GM12878 (cell line): ENCODE measurements at regions not wholly inside any gene's neighbourhood (a gene's known extent, or its start where the extent isn't known, plus 50 kb on each side); places are given as distances from the start of the nearest gene placed in this dataset.

Source experiments
- ATAC-seq: fragments of 200-7000 bp; cut with Tn5 transposase; 3 replicates; pipeline ENCODE4 v1.9.1; 2020; ENCODE audit warnings: mild to moderate bottlenecking, moderate library complexity
- BruUV-seq: library from RNA; stranded (reverse); fragments of 400-500 nt; replicated peaks from 2 replicates; lab custom pipeline; 2021; lab: Mats Ljungman, UMichigan
- CTCF ChIA-PET: fragments of 300-600 bp; sonication (Branson Sonifier 250); formaldehyde crosslinking; extraction: SDS; loops from one replicate; lab custom pipeline; 2021; ENCODE audit warnings: inconsistent platforms; lab: Yijun Ruan, JAX
- POLR2A ChIA-PET: fragments of 350-600 bp; formaldehyde crosslinking; extraction: SDS; loops from one replicate; lab custom pipeline; 2021; ENCODE audit warnings: inconsistent platforms; lab: Charles Lee
- RAD21 ChIA-PET: fragments of 300-600 bp; sonication (Branson Sonifier 250); formaldehyde crosslinking; loops from one replicate; lab custom pipeline; 2023; ENCODE audit warnings: antibody characterized with exemption; ENCODE audit not compliant: unreplicated experiment; lab: Charles Lee
- SMC1A ChIA-PET: fragments of 300-600 bp; sonication (Branson Sonifier 250); formaldehyde crosslinking; loops from one replicate; lab custom pipeline; 2023; ENCODE audit not compliant: unreplicated experiment, uncharacterized antibody; lab: Charles Lee
- DNase-seq: peaks from one replicate; pipeline ENCODE4 v3.0.0-alpha.2; 2011; ENCODE audit warnings: low read depth, low spot score
- FAIRE-seq: peaks from 3 replicates; lab custom pipeline; 2011; peaks lifted over from hg19 to GRCh38; lab: Jason Lieb, UNC
- H2AFZ ChIP-seq: 2 replicates; pipeline ENCODE4 v1.6.0; 2011; ENCODE audit warnings: low read depth, low read length, control low read depth; ENCODE audit not compliant: control insufficient read depth
- H3K27ac ChIP-seq: 2 replicates; pipeline ENCODE4 v1.5.1; 2011; ENCODE audit warnings: control low read depth; ENCODE audit not compliant: control insufficient read depth, insufficient read depth
- H3K27me3 ChIP-seq, 2 experiments: replicated peaks in 1 of 2; 2 replicates each; pipeline versions ENCODE4 v1.6.0 to v1.6.1; 2011; ENCODE audit warnings: low read length in 1 of 2; ENCODE audit not compliant: control insufficient read depth in 2 of 2, insufficient read depth in 2 of 2
- H3K36me3 ChIP-seq, 2 experiments: 2 replicates each; pipeline ENCODE4 v1.5.1; 2011; ENCODE audit warnings: low read length in 1 of 2; ENCODE audit not compliant: control insufficient read depth in 2 of 2, insufficient read depth in 2 of 2
- H3K4me1 ChIP-seq: 2 replicates; pipeline ENCODE4 v1.6.1; 2011; ENCODE audit warnings: mild to moderate bottlenecking, low read length, moderate library complexity, mixed read lengths; ENCODE audit not compliant: control insufficient read depth, insufficient read depth
- H3K4me2 ChIP-seq: 2 replicates; pipeline ENCODE4 v1.6.0; 2011; ENCODE audit warnings: control low read depth; ENCODE audit not compliant: control insufficient read depth, insufficient read depth
- H3K4me3 ChIP-seq: fragments of 200-600 bp; sonication (generic); 2 replicates; pipeline ENCODE4 v1.5.1; 2016
- H3K79me2 ChIP-seq: 2 replicates; pipeline ENCODE4 v1.6.0; 2011; ENCODE audit warnings: low read length; ENCODE audit not compliant: control insufficient read depth, insufficient read depth
- H3K9ac ChIP-seq: 2 replicates; pipeline ENCODE4 v1.8.0; 2011; ENCODE audit warnings: low read length, control low read depth, mixed read lengths; ENCODE audit not compliant: control insufficient read depth, insufficient read depth
- H3K9me3 ChIP-seq: replicated peaks from 3 replicates; pipeline ENCODE4 v1.5.1; 2011; ENCODE audit warnings: mild to moderate bottlenecking, low read length; ENCODE audit not compliant: control insufficient read depth, insufficient read depth
- H4K20me1 ChIP-seq: 2 replicates; pipeline ENCODE4 v1.6.0; 2011; ENCODE audit not compliant: control insufficient read depth, insufficient read depth
- ATF7 ChIP-seq: fragments of 450-650 bp; IDR thresholded peaks from 2 replicates; pipeline ENCODE4 v1.6.1; 2016; ENCODE audit warnings: low read depth, mild to moderate bottlenecking
- BRCA1 ChIP-seq: IDR thresholded peaks from 2 replicates; pipeline ENCODE4 v1.6.1; 2011; ENCODE audit warnings: low read depth, low read length, improper control_type of control experiment
- CHD2 ChIP-seq: IDR thresholded peaks from 2 replicates; pipeline ENCODE4 v1.6.1; 2011; ENCODE audit warnings: low read depth, low read length, improper control_type of control experiment, borderline replicate concordance
- FOS ChIP-seq: IDR thresholded peaks from 3 replicates; pipeline ENCODE4 v1.6.1; 2011; ENCODE audit warnings: borderline replicate concordance; ENCODE audit not compliant: insufficient read length; ENCODE audit errors: extremely low read depth
- FOXM1 ChIP-seq: IDR thresholded peaks from 2 replicates; pipeline ENCODE4 v1.6.1; 2012; ENCODE audit warnings: low read depth, mild to moderate bottlenecking, inconsistent platforms, low read length, moderate library complexity
- JUND ChIP-seq: IDR thresholded peaks from 2 replicates; pipeline ENCODE4 v1.6.1; 2012; ENCODE audit warnings: low read depth, mild to moderate bottlenecking, low read length, improper control_type of control experiment, moderate library complexity
- MTA3 ChIP-seq: IDR thresholded peaks from 2 replicates; pipeline ENCODE4 v1.6.1; 2012; ENCODE audit warnings: low read length, inconsistent platforms, borderline replicate concordance
- PML ChIP-seq: IDR thresholded peaks from 2 replicates; pipeline ENCODE4 v1.6.1; 2012; ENCODE audit warnings: low read length, inconsistent platforms
- SKIL ChIP-seq: fragments of 450-650 bp; IDR thresholded peaks from 2 replicates; pipeline ENCODE4 v1.6.1; 2017; ENCODE audit warnings: mild to moderate bottlenecking, low read depth, inconsistent platforms; ENCODE audit not compliant: poor library complexity, severe bottlenecking
- STAT1 ChIP-seq: fragments of 450-650 bp; conservative IDR thresholded peaks from 2 replicates; pipeline ENCODE4 v1.6.1; 2014; ENCODE audit warnings: antibody characterized with exemption, mild to moderate bottlenecking
- STAT3 ChIP-seq: IDR thresholded peaks from 2 replicates; pipeline ENCODE4 v1.6.1; 2011; ENCODE audit warnings: low read depth, low read length, improper control_type of control experiment
- SUPT20H ChIP-seq: IDR thresholded peaks from 2 replicates; pipeline ENCODE4 v1.6.1; 2011; ENCODE audit warnings: low read depth, mild to moderate bottlenecking, low read length, moderate library complexity, borderline replicate concordance; ENCODE audit not compliant: control insufficient read depth
- YBX1 ChIP-seq: fragments of 450-650 bp; IDR thresholded peaks from 2 replicates; pipeline ENCODE4 v1.6.1; 2016; ENCODE audit warnings: antibody characterized with exemption
- WGBS: methylation state at CpG from one replicate; pipeline ENCODE4 v1.1.6; 2016; ENCODE audit warnings: low lambda C conversion rate; ENCODE audit not compliant: insufficient replicate concordance, insufficient coverage; ENCODE audit errors: missing lambda C conversion rate; 5-methylcytosine and 5-hydroxymethylcytosine counted together
- in situ Hi-C: fragments of 300-500 bp; cut with MboI; formaldehyde crosslinking; loops from 9 replicates; pipeline ENCODE4 v1.14.3; 2018; ENCODE audit warnings: mixed read lengths
- intact Hi-C: fragments of 100-400 bp; cut with micrococcal nuclease; formaldehyde crosslinking; loops from one replicate; pipeline ENCODE4 v1.14.2; 2022; ENCODE audit not compliant: unreplicated experiment
- TF ChIP-seq, protein P1 (sequence below): IDR thresholded peaks from 2 replicates; pipeline ENCODE4 v1.6.1; 2012; ENCODE audit warnings: improper control_type of control experiment, low read depth, low read length; ENCODE audit not compliant: insufficient replicate concordance

DNA sequence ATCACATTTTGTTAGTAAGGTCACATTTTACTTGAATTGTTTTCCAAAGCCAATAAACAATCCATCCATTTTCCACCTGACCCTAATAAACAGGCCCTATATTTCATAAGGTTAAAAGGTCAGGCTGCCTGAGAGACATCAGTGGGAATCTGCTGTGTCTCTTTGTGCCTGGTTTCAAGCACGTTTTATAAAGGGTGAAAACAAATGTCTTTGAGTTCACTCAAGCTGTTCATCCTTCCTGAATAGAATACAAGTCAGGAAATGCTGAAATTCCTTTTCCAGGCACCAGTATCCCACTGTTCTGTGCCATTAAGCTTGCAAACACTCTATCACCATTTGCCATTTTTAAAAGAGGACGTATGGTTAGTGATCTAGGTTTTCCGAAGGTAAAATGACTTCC lies 67.5 kb upstream of the SPATA13 start:
- H3K27ac ChIP-seq = no peak overlapping the region
- ChIA-PET RAD21 (no interaction called here), CTCF (no interaction called here), SMC1A (no interaction called here), POLR2A (no interaction called here)
- H4K20me1 ChIP-seq = no peaks in the 10 kb centered on the region
- ATAC-seq = no peak
- no peaks in the 10 kb centered on the region for H3K79me2 ChIP-seq
- H3K9ac ChIP-seq = no peak overlapping the region
- H3K9me3 ChIP-seq = no peaks in the 10 kb centered on the region
- H2AFZ ChIP-seq = no peak overlapping the region
- H3K4me3 ChIP-seq = no peak overlapping the region
- no peak overlapping the region for H3K4me2 ChIP-seq
- no peaks in the 10 kb centered on the region for H3K36me3 ChIP-seq
- intact Hi-C loops (no loop called here), in situ Hi-C loops (no loop called here)
- FAIRE-seq = no peak
- peaks cover 3% of the 10 kb centered on the region; the same call in 1 of the 2 replicates for H3K4me1 ChIP-seq
- TF ChIP-seq FOS (no peak), ATF7 (no peak), FOXM1 (no peak), STAT3 (no peak), STAT1 (no peak), JUND (no peak), SUPT20H (no peak), YBX1 (no peak), BRCA1 (no peak), CHD2 (no peak), MTA3 (no peak), PML (no peak), SKIL (no peak)
- TF ChIP-seq, protein P1, sequence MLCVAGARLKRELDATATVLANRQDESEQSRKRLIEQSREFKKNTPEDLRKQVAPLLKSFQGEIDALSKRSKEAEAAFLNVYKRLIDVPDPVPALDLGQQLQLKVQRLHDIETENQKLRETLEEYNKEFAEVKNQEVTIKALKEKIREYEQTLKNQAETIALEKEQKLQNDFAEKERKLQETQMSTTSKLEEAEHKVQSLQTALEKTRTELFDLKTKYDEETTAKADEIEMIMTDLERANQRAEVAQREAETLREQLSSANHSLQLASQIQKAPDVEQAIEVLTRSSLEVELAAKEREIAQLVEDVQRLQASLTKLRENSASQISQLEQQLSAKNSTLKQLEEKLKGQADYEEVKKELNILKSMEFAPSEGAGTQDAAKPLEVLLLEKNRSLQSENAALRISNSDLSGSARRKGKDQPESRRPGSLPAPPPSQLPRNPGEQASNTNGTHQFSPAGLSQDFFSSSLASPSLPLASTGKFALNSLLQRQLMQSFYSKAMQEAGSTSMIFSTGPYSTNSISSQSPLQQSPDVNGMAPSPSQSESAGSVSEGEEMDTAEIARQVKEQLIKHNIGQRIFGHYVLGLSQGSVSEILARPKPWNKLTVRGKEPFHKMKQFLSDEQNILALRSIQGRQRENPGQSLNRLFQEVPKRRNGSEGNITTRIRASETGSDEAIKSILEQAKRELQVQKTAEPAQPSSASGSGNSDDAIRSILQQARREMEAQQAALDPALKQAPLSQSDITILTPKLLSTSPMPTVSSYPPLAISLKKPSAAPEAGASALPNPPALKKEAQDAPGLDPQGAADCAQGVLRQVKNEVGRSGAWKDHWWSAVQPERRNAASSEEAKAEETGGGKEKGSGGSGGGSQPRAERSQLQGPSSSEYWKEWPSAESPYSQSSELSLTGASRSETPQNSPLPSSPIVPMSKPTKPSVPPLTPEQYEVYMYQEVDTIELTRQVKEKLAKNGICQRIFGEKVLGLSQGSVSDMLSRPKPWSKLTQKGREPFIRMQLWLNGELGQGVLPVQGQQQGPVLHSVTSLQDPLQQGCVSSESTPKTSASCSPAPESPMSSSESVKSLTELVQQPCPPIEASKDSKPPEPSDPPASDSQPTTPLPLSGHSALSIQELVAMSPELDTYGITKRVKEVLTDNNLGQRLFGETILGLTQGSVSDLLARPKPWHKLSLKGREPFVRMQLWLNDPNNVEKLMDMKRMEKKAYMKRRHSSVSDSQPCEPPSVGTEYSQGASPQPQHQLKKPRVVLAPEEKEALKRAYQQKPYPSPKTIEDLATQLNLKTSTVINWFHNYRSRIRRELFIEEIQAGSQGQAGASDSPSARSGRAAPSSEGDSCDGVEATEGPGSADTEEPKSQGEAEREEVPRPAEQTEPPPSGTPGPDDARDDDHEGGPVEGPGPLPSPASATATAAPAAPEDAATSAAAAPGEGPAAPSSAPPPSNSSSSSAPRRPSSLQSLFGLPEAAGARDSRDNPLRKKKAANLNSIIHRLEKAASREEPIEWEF = no peak
- no TSS peak for BruUV-seq
- 36% methylated on average over 3 of the region's 3 CpGs for WGBS
- no peak for DNase-seq
- no peaks in the 10 kb centered on the region for H3K27me3 ChIP-seq
